Gastrocnemius medialis (tissue), 4 donors: ENCODE measurements at regions not wholly inside any gene's neighbourhood (a gene's known extent, or its start where the extent isn't known, plus 50 kb on each side); places are given as distances from the start of the nearest gene placed in this dataset.

ENCODE experiments used
- ATAC-seq, 2 donors: fragments of 150-250 bp; one replicate each; pipeline ENCODE4 v1.9.1; 2016
- DNase-seq, 2 donors: peaks; one replicate each; pipeline ENCODE4 v3.0.0-alpha.2; 2019
- H3K27ac ChIP-seq, 4 donors: fragments of 200-600 bp; sonication (generic); 1 replicate in 1 of 4; 2 replicates in 3 of 4; pipeline ENCODE4 v1.5.1; 2016 to 2018; ENCODE audit warnings: mild to moderate bottlenecking in 2 of 4, moderate library complexity in 1 of 4
- H3K27me3 ChIP-seq, 3 donors: fragments of 200-600 bp; sonication (generic) in 2 of 3; 1 replicate in 1 of 3; 2 replicates in 2 of 3; pipeline versions ENCODE4 v1.5.1 to v1.6.0; 2016 to 2019; ENCODE audit warnings: mild to moderate bottlenecking in 1 of 3, moderate library complexity in 1 of 3
- H3K36me3 ChIP-seq, 2 donors: fragments of 200-600 bp; sonication (generic) in 1 of 2; one replicate each; pipeline ENCODE4 v1.5.1; 2017 to 2018
- H3K4me1 ChIP-seq, 2 donors: fragments of 200-600 bp; sonication (generic) in 1 of 2; one replicate each; pipeline ENCODE4 v1.5.1; 2016 to 2017; ENCODE audit warnings: mild to moderate bottlenecking in 2 of 2
- H3K4me3 ChIP-seq, 4 donors: fragments of 200-600 bp; sonication (generic) in 3 of 4; 1 replicate in 1 of 4; 2 replicates in 3 of 4; pipeline ENCODE4 v1.5.1; 2016 to 2019; ENCODE audit warnings: mild to moderate bottlenecking in 2 of 4
- H3K9me3 ChIP-seq, 3 donors: fragments of 200-600 bp; sonication (generic) in 2 of 3; 1 replicate in 1 of 3; 2 replicates in 2 of 3; pipeline ENCODE4 v1.5.1; 2016 to 2019
- POLR2A ChIP-seq, 2 donors: fragments of 450-650 bp; IDR thresholded peaks; one replicate each; pipeline ENCODE4 v1.6.1; 2017; ENCODE audit warnings: antibody characterized with exemption in 2 of 2, mild to moderate bottlenecking in 2 of 2, moderate library complexity in 2 of 2
- in situ Hi-C, 4 donors: fragments of 200-750 bp; cut with MboI; loops; one replicate each; pipeline versions ENCODE4 v1.15.0 to v1.8.0; 2017; ENCODE audit warnings: low sequenced_read_pairs in 4 of 4
- intact Hi-C: fragments of 100-400 bp; cut with DNase I; formaldehyde crosslinking; loops from one replicate; pipeline ENCODE4 v1.15.1; 2023; ENCODE audit warnings: low total_unique reads
- TF ChIP-seq, protein P1 (sequence below), 5 experiments: fragments of 450-650 bp in 3 of 5; fragments of 200-600 bp in 2 of 5; sonication (generic) in 2 of 5; IDR thresholded peaks in 4 of 5; conservative IDR thresholded peaks in 1 of 5; 1 replicate in 4 of 5; 2 replicates in 1 of 5; pipeline ENCODE4 v1.5.1; 2016 to 2019; ENCODE audit warnings: antibody characterized with exemption in 5 of 5, mild to moderate bottlenecking in 3 of 5, moderate library complexity in 3 of 5

DNA sequence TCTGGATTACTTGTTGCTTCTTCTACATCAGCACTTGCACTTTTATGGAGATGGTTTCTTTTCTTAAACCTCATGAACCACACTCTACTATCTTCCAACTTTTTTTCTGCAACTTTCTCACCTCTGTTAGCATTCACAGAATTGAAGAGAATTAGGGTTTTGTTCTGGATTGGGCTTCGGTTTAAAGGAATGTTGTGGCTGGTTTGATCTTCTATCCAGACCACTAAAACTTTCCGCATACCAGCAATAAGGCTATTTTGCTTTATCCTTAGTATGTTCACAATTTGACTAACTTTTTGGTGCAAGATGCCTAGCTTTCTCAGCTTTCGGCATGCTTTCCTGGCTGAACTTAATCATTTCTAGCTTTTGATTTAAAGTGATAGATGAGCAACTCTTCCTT, 666.7 kb upstream of the MIR17HG start:
- no peak for TF ChIP-seq POLR2A (IDR thresholded peaks at IDR 0.05)
- TF ChIP-seq, protein P1, sequence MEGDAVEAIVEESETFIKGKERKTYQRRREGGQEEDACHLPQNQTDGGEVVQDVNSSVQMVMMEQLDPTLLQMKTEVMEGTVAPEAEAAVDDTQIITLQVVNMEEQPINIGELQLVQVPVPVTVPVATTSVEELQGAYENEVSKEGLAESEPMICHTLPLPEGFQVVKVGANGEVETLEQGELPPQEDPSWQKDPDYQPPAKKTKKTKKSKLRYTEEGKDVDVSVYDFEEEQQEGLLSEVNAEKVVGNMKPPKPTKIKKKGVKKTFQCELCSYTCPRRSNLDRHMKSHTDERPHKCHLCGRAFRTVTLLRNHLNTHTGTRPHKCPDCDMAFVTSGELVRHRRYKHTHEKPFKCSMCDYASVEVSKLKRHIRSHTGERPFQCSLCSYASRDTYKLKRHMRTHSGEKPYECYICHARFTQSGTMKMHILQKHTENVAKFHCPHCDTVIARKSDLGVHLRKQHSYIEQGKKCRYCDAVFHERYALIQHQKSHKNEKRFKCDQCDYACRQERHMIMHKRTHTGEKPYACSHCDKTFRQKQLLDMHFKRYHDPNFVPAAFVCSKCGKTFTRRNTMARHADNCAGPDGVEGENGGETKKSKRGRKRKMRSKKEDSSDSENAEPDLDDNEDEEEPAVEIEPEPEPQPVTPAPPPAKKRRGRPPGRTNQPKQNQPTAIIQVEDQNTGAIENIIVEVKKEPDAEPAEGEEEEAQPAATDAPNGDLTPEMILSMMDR (IDR thresholded peaks at IDR 0.05 in 4 of 5, conservative IDR thresholded peaks at IDR 0.05 in 1 of 5): no peak

DNA sequence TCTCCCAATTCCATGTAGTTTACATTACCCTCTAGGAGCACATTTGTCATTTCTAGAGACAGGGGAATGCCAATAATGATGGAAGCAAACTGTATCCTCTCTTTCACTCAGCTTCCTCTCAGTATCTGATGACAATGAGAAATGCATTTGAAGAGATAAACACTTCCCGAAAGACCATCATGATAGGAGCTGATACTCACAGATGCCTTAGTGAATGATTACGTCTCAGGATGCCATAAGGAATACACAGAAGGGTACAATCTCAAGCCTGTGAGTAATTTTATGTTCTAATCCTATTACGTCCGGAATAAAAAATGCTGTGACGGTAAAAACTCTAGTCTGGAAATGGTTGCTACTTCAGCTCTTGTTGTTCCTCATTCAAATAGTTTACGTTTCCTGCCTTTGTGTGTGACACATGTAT, 663.8 kb upstream of the MIR17HG start:
- H3K27me3 ChIP-seq: no peaks in the 10 kb centered on the region
- in situ Hi-C loops: no loop called here

More for the DNA sequence above, 666.7 kb upstream of the MIR17HG start:
- Histone ChIP-seq H3K27me3 (no peaks in the 10 kb centered on the region), H3K27ac (no peak overlapping the region), H3K36me3 (no peaks in the 10 kb centered on the region), H3K4me1 (no peaks in the 10 kb centered on the region), H3K4me3 (no peak overlapping the region), H3K9me3 (no peaks in the 10 kb centered on the region)
- in situ Hi-C loops (no loop called here), intact Hi-C loops (no loop called here)
- DNase-seq (no peak), ATAC-seq (no peak)

DNA sequence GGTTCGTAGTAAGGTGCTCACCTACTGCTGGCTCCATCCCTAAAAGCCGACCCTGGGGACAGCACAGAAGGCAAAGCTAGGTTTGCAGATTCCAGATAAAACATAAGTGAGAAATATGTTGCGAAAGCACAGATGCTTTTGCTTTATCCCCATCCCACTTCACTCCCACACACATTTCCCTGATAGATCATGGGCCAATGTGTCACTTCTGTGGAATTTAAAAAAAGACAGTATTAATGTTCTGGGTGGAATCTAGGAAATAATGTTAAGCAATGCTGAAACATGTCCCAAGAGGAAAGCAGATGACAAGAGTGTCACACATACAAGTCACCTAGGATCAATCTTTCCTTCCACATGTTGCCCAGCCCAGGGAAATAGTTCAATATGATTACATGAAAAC, 661.0 kb upstream of the MIR17HG start:
- in situ Hi-C loops: no loop called here
- ATAC-seq (no peak), DNase-seq (no peak)

More for the DNA sequence above, 663.8 kb upstream of the MIR17HG start:
- intact Hi-C loops: no loop called here
- ATAC-seq (no peak), DNase-seq (no peak)
- TF ChIP-seq POLR2A (IDR thresholded peaks at IDR 0.05): no peak
- TF ChIP-seq, protein P1 (IDR thresholded peaks at IDR 0.05 in 4 of 5, conservative IDR thresholded peaks at IDR 0.05 in 1 of 5): no peak
- Histone ChIP-seq H3K9me3 (no peaks in the 10 kb centered on the region), H3K27ac (no peak overlapping the region), H3K4me3 (no peak overlapping the region), H3K36me3 (no peaks in the 10 kb centered on the region), H3K4me1 (no peaks in the 10 kb centered on the region)

DNA sequence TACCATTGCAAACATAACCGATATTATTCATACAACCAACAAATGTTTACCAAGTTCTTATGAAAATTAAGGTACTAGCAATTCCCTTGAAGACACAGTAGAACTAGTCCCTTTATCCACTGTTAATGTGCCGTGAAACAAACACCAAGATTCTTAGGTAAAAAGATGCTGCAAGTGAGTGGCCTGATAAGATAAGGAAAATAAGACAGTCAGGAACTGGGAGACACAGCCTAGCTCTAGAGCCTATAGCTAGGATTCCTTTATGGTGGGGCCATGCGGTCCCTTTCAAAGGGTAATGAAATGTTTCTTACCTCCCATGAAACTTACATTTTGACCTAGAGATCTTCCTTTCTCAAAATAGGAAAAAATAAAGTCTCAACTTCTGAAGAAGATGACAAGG, 658.4 kb upstream of the MIR17HG start:
- in situ Hi-C loops: no loop called here
- Histone ChIP-seq H3K27ac (no peak overlapping the region), H3K9me3 (no peaks in the 10 kb centered on the region), H3K27me3 (no peaks in the 10 kb centered on the region), H3K4me1 (no peaks in the 10 kb centered on the region), H3K4me3 (no peak overlapping the region), H3K36me3 (no peaks in the 10 kb centered on the region)
- TF ChIP-seq, protein P1 (IDR thresholded peaks at IDR 0.05 in 4 of 5, conservative IDR thresholded peaks at IDR 0.05 in 1 of 5): no peak
- TF ChIP-seq POLR2A (IDR thresholded peaks at IDR 0.05): no peak
- DNase-seq (no peak), ATAC-seq (no peak)
- intact Hi-C loops: no loop called here

More for the DNA sequence above, 661.0 kb upstream of the MIR17HG start:
- H3K27ac ChIP-seq: no peak overlapping the region
- intact Hi-C loops: no loop called here
- no peaks in the 10 kb centered on the region for H3K36me3 ChIP-seq
- H3K4me3 ChIP-seq: no peak overlapping the region
- no peaks in the 10 kb centered on the region for H3K9me3 ChIP-seq
- no peaks in the 10 kb centered on the region for H3K4me1 ChIP-seq
- TF ChIP-seq, protein P1 (IDR thresholded peaks at IDR 0.05 in 4 of 5, conservative IDR thresholded peaks at IDR 0.05 in 1 of 5): no peak
- TF ChIP-seq POLR2A (IDR thresholded peaks at IDR 0.05): no peak
- no peaks in the 10 kb centered on the region for H3K27me3 ChIP-seq

DNA sequence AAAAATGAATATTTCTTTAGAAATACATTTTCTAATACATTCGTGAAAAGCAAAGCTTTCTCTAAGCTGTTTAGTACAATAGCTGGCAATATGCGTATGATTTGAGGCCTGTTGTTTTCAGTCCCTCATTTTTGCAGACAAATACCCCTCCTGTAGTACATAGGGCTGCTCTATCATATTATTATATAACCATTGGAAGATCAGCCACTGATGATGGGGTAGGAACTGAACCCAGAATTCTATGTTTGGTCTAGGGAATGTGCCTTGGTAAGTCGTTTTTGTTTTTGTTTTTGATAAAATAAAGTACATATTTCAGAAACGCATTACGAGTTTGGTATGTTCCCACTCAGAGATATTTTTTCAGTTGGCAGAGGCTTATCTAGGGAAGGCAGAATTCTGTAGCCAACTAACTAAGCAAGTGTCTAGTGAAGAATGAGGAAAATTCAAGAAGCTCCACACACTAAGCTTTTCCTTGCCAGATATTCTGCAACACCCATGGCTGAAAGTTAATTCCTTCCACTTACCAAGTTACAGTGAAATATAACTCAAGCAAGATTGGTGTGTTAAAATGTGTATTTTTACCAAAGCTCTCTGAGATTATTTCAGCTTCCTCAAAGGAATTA, 656.9 kb upstream of the MIR17HG start:
- ATAC-seq: no peak
- Histone ChIP-seq H3K27ac (no peak overlapping the region), H3K36me3 (no peaks in the 10 kb centered on the region), H3K9me3 (no peaks in the 10 kb centered on the region), H3K27me3 (no peaks in the 10 kb centered on the region), H3K4me3 (no peak overlapping the region), H3K4me1 (no peaks in the 10 kb centered on the region)
- in situ Hi-C loops: no loop called here
- TF ChIP-seq, protein P1 (IDR thresholded peaks at IDR 0.05 in 4 of 5, conservative IDR thresholded peaks at IDR 0.05 in 1 of 5): no peak
- no peak for TF ChIP-seq POLR2A (IDR thresholded peaks at IDR 0.05)
- intact Hi-C loops: no loop called here
- DNase-seq: no peak
